HepG2 (cell line): ENCODE measurements at regions not wholly inside any gene's neighbourhood (a gene's known extent, or its start where the extent isn't known, plus 50 kb on each side); places are given as distances from the start of the nearest gene placed in this dataset.

Source experiments
- ATAC-seq: fragments of 200-7000 bp; cut with Tn5 transposase; 3 replicates; pipeline ENCODE4 v1.9.1; 2020; ENCODE audit warnings: mild to moderate bottlenecking, moderate library complexity
- BruUV-seq: library from RNA; stranded (reverse); fragments of 400-500 nt; replicated peaks from 2 replicates; lab custom pipeline; 2021; lab: Mats Ljungman, UMichigan
- CTCF ChIA-PET: fragments of 300-600 bp; formaldehyde crosslinking; extraction: SDS; loops from one replicate; lab custom pipeline; 2021; ENCODE audit warnings: low total read pairs, inconsistent platforms, low intra/inter-chr PET ratio; lab: Yijun Ruan, JAX
- POLR2A ChIA-PET: fragments of 350-600 bp; sonication (Branson Sonifier 250); formaldehyde crosslinking; loops from one replicate; lab custom pipeline; 2020; ENCODE audit warnings: antibody characterized with exemption, inconsistent platforms; lab: Yijun Ruan, JAX
- DNase-seq: peaks from one replicate; pipeline ENCODE4 v3.0.0-alpha.2; 2015; ENCODE audit warnings: low spot score
- FAIRE-seq: peaks from 3 replicates; lab custom pipeline; 2011; peaks lifted over from hg19 to GRCh38; lab: Jason Lieb, UNC
- H2AFZ ChIP-seq: one replicate; pipeline ENCODE4 v1.6.1; 2011; ENCODE audit warnings: low read length, inconsistent platforms
- H3K27ac ChIP-seq: fragments of 300-600 bp; 3 replicates; pipeline ENCODE4 v1.8.0; 2011; ENCODE audit warnings: mixed run types, mild to moderate bottlenecking, mixed read lengths, low read length, inconsistent platforms; ENCODE audit not compliant: insufficient read depth; ENCODE audit errors: extremely low read length
- H3K27me3 ChIP-seq, 2 experiments: fragments of 200-600 bp in 1 of 2; 2 replicates in 1 of 2; 3 replicates in 1 of 2; pipeline versions ENCODE4 v1.6.0 to v1.8.0; 2011; ENCODE audit warnings: low read length in 2 of 2, mild to moderate bottlenecking in 2 of 2, moderate library complexity in 2 of 2, inconsistent platforms in 1 of 2; ENCODE audit not compliant: insufficient read depth in 2 of 2, control insufficient read depth in 1 of 2
- H3K36me3 ChIP-seq, 2 experiments: fragments of 200-600 bp in 1 of 2; replicated peaks in 1 of 2; 2 replicates in 1 of 2; 3 replicates in 1 of 2; pipeline versions ENCODE4 v1.5.1 to v1.8.0; 2011; ENCODE audit warnings: low read length in 2 of 2, inconsistent platforms in 1 of 2; ENCODE audit not compliant: insufficient read depth in 2 of 2, control insufficient read depth in 1 of 2
- H3K4me1 ChIP-seq: 2 replicates; pipeline ENCODE4 v1.5.1; 2012; ENCODE audit warnings: low read length, inconsistent platforms; ENCODE audit not compliant: insufficient read depth
- H3K4me2 ChIP-seq: 2 replicates; pipeline ENCODE4 v1.6.0; 2011; ENCODE audit warnings: low read depth, low read length, inconsistent platforms
- H3K4me3 ChIP-seq, 3 experiments: fragments of 200-600 bp in 1 of 3; sonication (generic), shearing (Covaris generic) in 1 of 3; replicated peaks in 1 of 3; 2 replicates each; pipeline ENCODE4 v1.5.1; 2011 to 2016; ENCODE audit warnings: low read length in 3 of 3, inconsistent platforms in 2 of 3, low read depth in 2 of 3, mild to moderate bottlenecking in 2 of 3, control low read depth in 1 of 3, mixed read lengths in 1 of 3; ENCODE audit not compliant: insufficient read depth in 1 of 3
- H3K79me2 ChIP-seq: one replicate; pipeline ENCODE4 v1.6.1; 2011; ENCODE audit warnings: low read length, inconsistent platforms; ENCODE audit not compliant: insufficient read depth
- H3K9ac ChIP-seq: 2 replicates; pipeline ENCODE4 v1.6.0; 2011; ENCODE audit warnings: mild to moderate bottlenecking, low read depth, low read length, inconsistent platforms; ENCODE audit not compliant: insufficient read depth
- H3K9me3 ChIP-seq: 2 replicates; pipeline ENCODE4 v1.5.1; 2012; ENCODE audit warnings: mild to moderate bottlenecking, low read length
- H4K20me1 ChIP-seq: 2 replicates; pipeline ENCODE4 v1.6.0; 2011; ENCODE audit warnings: inconsistent platforms, mild to moderate bottlenecking, low read length, moderate library complexity; ENCODE audit not compliant: insufficient read depth
- AGO2 ChIP-seq: fragments of 200-400 bp; formaldehyde crosslinking; optimal IDR thresholded peaks from 2 replicates; pipeline ENCODE3; 2017; ENCODE audit warnings: mild to moderate bottlenecking, low read depth, low read length, moderate library complexity
- ARNT2 ChIP-seq: sonication (generic); formaldehyde crosslinking; IDR thresholded peaks from 2 replicates; pipeline ENCODE4 v1.8.0; 2022; ENCODE audit warnings: mild to moderate bottlenecking, low read depth, missing genetic modification reagents, moderate library complexity
- DMAP1 ChIP-seq: IDR thresholded peaks from 2 replicates; pipeline ENCODE4 v1.6.1; 2016
- GRHL1 ChIP-seq: sonication (generic); formaldehyde crosslinking; conservative IDR thresholded peaks from 2 replicates; pipeline ENCODE4 v1.8.0; 2022; ENCODE audit warnings: missing genetic modification reagents
- HOXA5 ChIP-seq: sonication (generic); formaldehyde crosslinking; IDR thresholded peaks from 2 replicates; pipeline ENCODE4 v1.4.0; 2020; ENCODE audit warnings: missing genetic modification reagents
- POLR2G ChIP-seq: fragments of 200-400 bp; formaldehyde crosslinking; IDR thresholded peaks from 2 replicates; pipeline ENCODE4 v1.6.1; 2018; ENCODE audit warnings: mild to moderate bottlenecking, low read depth, low read length, moderate library complexity
- SKI ChIP-seq: fragments of 450-650 bp; IDR thresholded peaks from one replicate; pipeline ENCODE4 v1.6.1; 2018; ENCODE audit warnings: mild to moderate bottlenecking; ENCODE audit not compliant: partially characterized antibody
- SP5 ChIP-seq: IDR thresholded peaks from 2 replicates; pipeline ENCODE4 v1.6.1; 2016; ENCODE audit warnings: low read depth, borderline replicate concordance
- ZBTB14 ChIP-seq: sonication (generic); formaldehyde crosslinking; IDR thresholded peaks from 2 replicates; pipeline ENCODE4 v1.4.0; 2020; ENCODE audit warnings: missing genetic modification reagents
- ZBTB34 ChIP-seq: sonication (generic); formaldehyde crosslinking; IDR thresholded peaks from 2 replicates; pipeline ENCODE4 v1.8.0; 2022; ENCODE audit warnings: mild to moderate bottlenecking, missing genetic modification reagents
- ZMYM3 ChIP-seq: sonication (generic); formaldehyde crosslinking; IDR thresholded peaks from 2 replicates; pipeline ENCODE4 v1.5.1; 2020; ENCODE audit warnings: mild to moderate bottlenecking, missing genetic modification reagents
- ZNF232 ChIP-seq: sonication (generic); formaldehyde crosslinking; IDR thresholded peaks from 2 replicates; pipeline ENCODE4 v1.4.0; 2020; ENCODE audit warnings: missing genetic modification reagents, borderline replicate concordance
- ZNF263 ChIP-seq: sonication (generic); formaldehyde crosslinking; IDR thresholded peaks from 2 replicates; pipeline ENCODE4 v1.4.0; 2020; ENCODE audit warnings: missing genetic modification reagents
- ZNF335 ChIP-seq: sonication (generic); formaldehyde crosslinking; IDR thresholded peaks from 2 replicates; pipeline ENCODE4 v1.4.0; 2020; ENCODE audit warnings: missing genetic modification reagents
- ZNF33A ChIP-seq: sonication (generic); formaldehyde crosslinking; IDR thresholded peaks from 2 replicates; pipeline ENCODE4 v1.5.1; 2020; ENCODE audit warnings: missing genetic modification reagents, mild to moderate bottlenecking, moderate library complexity, borderline replicate concordance
- ZNF530 ChIP-seq: sonication (generic); formaldehyde crosslinking; IDR thresholded peaks from 2 replicates; pipeline ENCODE4 v1.5.0; 2020; ENCODE audit warnings: low read depth, mild to moderate bottlenecking, missing genetic modification reagents
- ZNF557 ChIP-seq: sonication (generic); formaldehyde crosslinking; IDR thresholded peaks from 2 replicates; pipeline ENCODE4 v1.4.0; 2020; ENCODE audit warnings: missing genetic modification reagents
- WGBS: methylation state at CpG from one replicate; pipeline ENCODE4 v1.1.6; 2017; ENCODE audit warnings: low lambda C conversion rate; 5-methylcytosine and 5-hydroxymethylcytosine counted together
- in situ Hi-C: cut with HindIII; loops from 2 replicates; pipeline ENCODE4 v1.10.0; 2017; ENCODE audit warnings: low pct_unique_long_range_greater_than_20kb; ENCODE audit not compliant: extremely low pct_ligation_motif_present
- intact Hi-C: fragments of 100-400 bp; cut with micrococcal nuclease; formaldehyde crosslinking; loops from one replicate; pipeline ENCODE4 v1.10.0; 2022; ENCODE audit not compliant: unreplicated experiment

- Histone ChIP-seq H4K20me1 (peaks cover 4% of the 10 kb centered on the region; the same call in 1 of the 2 replicates), H3K9ac (no peak overlapping the region), H3K27me3 (no peaks in the 10 kb centered on the region), H3K4me3 (no peak overlapping the region), H2AFZ (no peak overlapping the region), H3K4me1 (peaks cover 10% of the 10 kb centered on the region; the same call in 1 of the 2 replicates), H3K36me3 (peaks cover 2 to 36% of the 10 kb centered on the region in 2 experiments; a peak in 4 of 5 replicates), H3K4me2 (no peak overlapping the region), H3K27ac (no peak overlapping the region), H3K9me3 (no peaks in the 10 kb centered on the region), H3K79me2 (peaks cover 63% of the 10 kb centered on the region)
- ChIA-PET CTCF (no interaction called here), POLR2A (interaction anchor here (1.2 kb wide), 1 partner anchor 13 kb away, joined by 3 read pairs; no protein-coding TSS in a partner anchor)
- TF ChIP-seq AGO2 (no peak), ZNF263 (CRISPR knock-in tag) (peak; percentile 77)
- ATAC-seq (no peak), FAIRE-seq (no peak), DNase-seq (no peak)
- WGBS: 100% methylated on average over 3 of the region's 3 CpGs
- in situ Hi-C loops: no loop called here
- BruUV-seq: no TSS peak
- intact Hi-C loops: no loop called here
These were observed 185.7 kb downstream of the KCNRG start for GRCh38 chr13:50200988-50201387.

- peaks cover 57% of the 10 kb centered on the region for H3K79me2 ChIP-seq
- in situ Hi-C loops: no loop called here
- FAIRE-seq (no peak), DNase-seq (no peak), ATAC-seq (peak; percentile 55)
- BruUV-seq: no TSS peak
- WGBS: 94% methylated on average over 4 of the region's 4 CpGs
- no peak overlapping the region for H3K27ac ChIP-seq
- no peaks in the 10 kb centered on the region for H3K27me3 ChIP-seq
- intact Hi-C loops: no loop called here
- H3K36me3 ChIP-seq: peaks cover 2 to 30% of the 10 kb centered on the region in 2 experiments; a peak in 4 of 5 replicates
- H3K4me1 ChIP-seq: peaks cover 10% of the 10 kb centered on the region; the same call in 1 of the 2 replicates
- H2AFZ ChIP-seq: no peak overlapping the region
- H3K9ac ChIP-seq: no peak overlapping the region
- no peak overlapping the region for H3K4me3 ChIP-seq
- no peak overlapping the region for H3K4me2 ChIP-seq
- peaks cover 4% of the 10 kb centered on the region; the same call in 1 of the 2 replicates for H4K20me1 ChIP-seq
- POLR2A ChIA-PET: no interaction called here
- no peaks in the 10 kb centered on the region for H3K9me3 ChIP-seq
- CTCF ChIA-PET: no interaction called here
- TF ChIP-seq HOXA5 (no peak), ARNT2 (CRISPR knock-in tag) (no peak), ZNF557 (CRISPR knock-in tag) (no peak), ZMYM3 (CRISPR knock-in tag) (no peak), ZNF530 (no peak), ZBTB14 (CRISPR knock-in tag) (no peak), DMAP1 (CRISPR knock-in tag) (no peak), ZBTB34 (no peak), GRHL1 (CRISPR knock-in tag) (no peak), ZNF33A (CRISPR knock-in tag) (no peak), ZNF335 (no peak), POLR2G (no peak), ZNF232 (no peak), SKI (no peak), SP5 (CRISPR knock-in tag) (no peak)
These were observed 187.2 kb downstream of the KCNRG start for GRCh38 chr13:50202485-50202884.
